ENCODE measurements at regions not wholly inside any gene's neighbourhood (a gene's known extent, or its start where the extent isn't known, plus 50 kb on each side); places are given as distances from the start of the nearest gene placed in this dataset.

DNA sequence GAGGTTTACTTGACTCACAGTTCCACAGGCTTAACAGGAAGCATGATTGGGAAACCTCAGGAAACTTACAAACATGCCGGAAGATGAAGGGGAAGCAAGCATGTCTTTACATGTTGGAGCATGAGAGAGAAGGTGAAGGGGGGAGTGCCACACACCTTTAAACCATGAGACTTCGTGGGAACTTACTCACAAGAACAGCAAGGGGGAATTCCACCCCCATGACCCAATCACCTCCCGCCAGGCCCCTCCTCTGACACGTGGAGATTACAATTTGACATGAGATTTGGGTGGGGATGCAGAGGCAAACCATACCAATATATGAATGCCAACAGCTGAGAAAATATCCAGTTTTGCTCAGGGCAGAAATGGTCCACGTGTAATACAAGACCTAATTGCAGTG lies 518.6 kb downstream of the VRK1 start:
- DNase-seq: no peak

DNA sequence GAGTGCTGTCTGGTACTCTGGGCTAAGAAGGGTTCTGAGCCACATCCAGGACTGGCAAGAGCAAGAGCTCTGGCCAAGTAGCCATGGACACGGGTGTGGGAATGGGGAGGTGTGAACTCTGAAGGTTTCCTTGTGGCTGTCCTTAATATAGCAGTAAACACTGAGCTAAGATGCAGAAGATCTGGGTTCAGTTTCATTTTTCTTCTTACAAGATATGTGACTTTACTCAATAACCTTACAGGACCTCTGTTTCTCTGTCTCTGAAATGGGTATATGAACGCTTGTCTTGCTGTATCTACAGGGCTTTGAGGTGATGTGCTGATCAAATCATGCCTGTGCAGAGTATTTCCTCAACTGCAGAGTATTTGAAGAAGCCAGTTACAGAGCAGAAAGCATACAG lies 521.2 kb downstream of the VRK1 start:
- DNase-seq: no peak

DNA sequence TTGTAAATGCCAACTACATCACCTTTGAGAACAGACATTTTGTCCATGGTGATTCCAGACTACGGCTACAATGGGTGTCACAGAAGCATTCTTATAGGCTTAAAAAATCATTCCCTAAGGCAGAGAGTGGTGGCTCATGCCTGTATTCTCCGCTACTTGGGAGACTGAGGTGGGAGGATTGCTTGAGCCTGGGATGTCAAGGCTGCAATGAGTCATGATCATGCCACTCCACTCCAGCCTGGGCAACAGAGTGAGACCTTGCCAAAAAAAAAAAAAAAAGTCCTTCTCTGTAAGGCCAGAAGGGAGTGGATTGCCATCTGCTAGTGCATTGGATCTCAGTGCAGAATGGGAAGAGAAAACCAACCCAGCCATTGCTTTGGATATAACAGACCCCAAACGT lies 522.5 kb downstream of the VRK1 start:
- DNase-seq: no peak

DNA sequence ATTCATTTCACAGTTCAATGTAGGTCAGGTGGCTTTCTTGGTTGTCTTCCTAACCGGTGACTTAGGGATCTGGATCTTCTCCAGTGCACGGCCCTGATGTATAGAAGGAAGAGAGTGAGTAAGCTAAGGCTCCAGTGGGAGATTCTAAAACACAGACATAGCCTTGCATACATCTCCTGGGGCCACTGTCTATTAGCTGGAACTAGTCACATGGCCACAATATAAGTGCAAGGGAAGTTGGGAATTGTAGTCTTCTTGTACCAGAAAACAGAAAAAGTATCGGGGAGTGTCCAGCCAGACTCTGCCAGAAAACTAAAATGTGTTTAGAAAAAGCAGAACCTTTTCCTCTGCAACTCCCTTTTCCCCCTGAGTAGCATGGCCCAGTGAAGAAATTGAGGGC lies 531.6 kb downstream of the VRK1 start:
- DNase-seq: no peak

DNA sequence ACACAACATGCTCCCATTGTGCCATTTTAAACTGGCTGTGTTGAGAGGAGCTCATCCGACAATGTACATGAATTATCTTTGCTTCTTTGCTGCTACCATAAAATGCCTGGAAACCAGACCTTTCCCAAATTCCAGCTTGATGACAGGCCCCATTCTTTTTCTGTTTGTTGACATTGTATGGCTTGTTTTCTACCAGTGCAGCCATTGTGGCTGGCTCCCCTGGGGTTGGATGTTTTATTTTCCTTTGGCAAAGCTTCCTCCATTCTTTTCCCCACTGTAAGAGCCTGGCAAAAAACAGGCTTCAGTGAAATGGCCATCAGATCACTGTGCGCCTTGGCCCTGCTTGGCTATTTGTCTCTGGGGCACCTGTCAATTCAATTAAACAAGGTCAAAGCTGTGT lies 532.5 kb downstream of the VRK1 start:
- DNase-seq: no peak

GRCh38 chr14:97331058-97331457 lies 533.9 kb downstream of the VRK1 start:
- no peak for DNase-seq

DNA sequence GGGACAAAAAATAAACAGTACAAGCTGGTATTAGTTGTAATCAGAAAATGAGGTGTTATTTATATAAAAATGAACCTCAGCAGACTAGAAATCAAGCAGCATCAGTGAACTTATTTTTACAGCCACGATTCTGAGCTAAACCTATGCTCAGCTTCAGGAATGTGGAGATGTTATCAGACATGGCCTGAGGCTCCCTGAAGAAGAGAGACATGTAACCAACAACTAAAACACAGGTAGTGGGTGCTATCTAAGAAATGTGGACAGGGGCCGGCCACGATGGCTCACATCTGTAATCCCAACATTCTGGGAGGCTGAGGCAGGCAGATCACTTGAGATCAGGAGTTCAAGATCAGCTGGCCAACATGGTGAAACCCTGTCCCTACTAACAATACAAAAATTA lies 534.3 kb downstream of the VRK1 start:
- no peak for DNase-seq

DNA sequence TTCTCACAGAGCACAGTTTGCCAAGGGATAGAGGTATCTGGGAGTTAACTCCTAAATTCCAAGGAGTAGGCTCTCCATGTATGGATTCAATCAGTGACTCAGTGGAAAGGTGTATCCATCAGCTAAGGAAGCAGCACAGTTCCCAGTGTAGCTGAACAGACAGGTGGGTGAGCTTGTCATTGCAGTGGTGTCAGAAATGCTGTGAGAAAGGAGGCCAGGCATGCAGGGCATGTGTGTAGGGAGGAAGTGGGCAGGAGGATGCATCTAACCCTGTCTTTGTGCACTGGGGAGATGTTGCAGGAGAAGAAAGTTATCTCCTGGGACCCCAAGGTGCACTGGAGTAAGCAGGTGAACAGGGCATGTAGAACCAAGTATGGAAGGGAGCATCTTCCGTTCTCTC lies 539.0 kb downstream of the VRK1 start:
- DNase-seq: no peak

DNA sequence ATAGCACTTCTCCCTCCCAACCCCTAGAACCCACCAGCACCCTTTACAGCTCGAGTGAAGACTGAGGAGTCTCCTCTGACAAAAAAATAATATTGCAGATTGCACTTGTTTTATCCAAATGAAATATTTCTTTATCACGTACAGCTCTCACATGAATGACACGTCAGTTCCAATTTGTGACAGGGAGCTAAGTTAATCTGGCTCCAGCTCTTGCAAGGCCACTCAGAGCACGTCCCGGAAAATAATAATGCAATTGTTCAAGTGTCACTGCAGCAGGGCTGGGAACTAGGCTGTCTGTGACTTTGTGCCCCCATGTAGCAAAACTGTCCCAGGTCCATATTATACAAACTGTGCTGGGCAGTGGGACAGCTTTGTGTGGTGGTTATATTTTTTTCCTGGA lies 539.6 kb downstream of the VRK1 start:
- no peak for DNase-seq

- DNase-seq: no peak
These were observed 540.1 kb downstream of the VRK1 start for GRCh38 chr14:97337267-97337666.

GRCh38 chr14:97337670-97338069 lies 540.5 kb downstream of the VRK1 start:
- DNase-seq: no peak

- DNase-seq: no peak
These were observed 547.5 kb downstream of the VRK1 start for GRCh38 chr14:97344666-97345065.

DNA sequence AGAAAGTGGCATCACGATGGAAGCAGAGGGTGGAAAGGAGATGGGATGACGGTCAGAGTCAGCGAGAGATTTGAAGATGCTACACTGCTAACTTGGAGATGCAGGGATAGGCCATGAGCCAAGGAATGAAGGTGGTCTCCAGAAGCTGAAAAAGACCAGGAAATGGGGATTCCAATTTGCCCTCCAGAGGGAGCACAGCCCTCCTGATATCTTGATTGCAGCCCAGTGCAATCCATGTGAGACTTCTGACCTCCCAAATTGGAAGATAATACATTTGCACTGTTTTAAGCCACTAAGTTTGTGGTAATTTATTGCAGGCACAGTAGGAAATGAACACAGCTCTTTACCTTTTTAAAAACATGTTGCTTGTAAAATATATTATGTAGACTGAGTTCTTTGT lies 549.5 kb downstream of the VRK1 start:
- DNase-seq: no peak

DNA sequence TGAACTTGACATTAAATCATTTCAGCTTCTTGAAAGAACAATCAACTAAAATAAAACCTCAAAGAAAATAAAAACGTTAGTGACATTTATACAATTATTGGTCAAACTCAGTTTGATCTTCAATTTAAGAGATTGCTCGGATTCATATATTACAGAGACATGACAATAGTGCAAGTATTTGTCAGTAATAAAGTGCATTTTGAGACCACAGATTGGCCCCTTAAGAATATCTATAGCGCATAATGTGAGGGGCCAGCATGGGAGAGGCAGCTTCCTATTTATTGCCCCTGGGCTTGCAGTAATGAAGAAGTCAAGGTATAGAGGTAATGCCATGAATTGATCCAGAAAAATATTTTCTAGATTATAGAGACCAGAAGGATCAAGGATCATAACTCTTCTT lies 552.3 kb downstream of the VRK1 start:
- no peak for DNase-seq

DNA sequence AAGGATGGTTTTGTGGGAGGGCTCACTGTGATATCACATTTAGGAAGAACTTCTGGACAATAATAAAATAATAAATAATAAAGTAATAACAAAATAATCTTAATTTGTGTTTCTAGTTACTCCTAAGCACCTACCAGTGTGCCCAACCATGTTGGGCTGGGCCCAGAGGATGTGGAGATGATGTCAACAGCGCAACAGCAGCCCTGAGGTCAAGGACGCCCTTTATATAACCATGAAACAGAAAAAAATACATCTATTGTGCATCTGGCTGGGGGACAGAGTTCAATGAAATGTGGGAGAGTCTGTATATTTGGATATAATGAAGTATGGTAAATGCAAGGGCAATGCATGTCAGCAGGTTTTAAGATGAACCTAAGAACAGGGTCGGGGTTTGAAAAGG lies 552.8 kb downstream of the VRK1 start:
- no peak for DNase-seq

GRCh38 chr14:97350415-97350814 lies 553.2 kb downstream of the VRK1 start:
- no peak for DNase-seq

GRCh38 chr14:97350894-97351731 lies 553.9 kb downstream of the VRK1 start:
- DNase-seq: no peak

DNA sequence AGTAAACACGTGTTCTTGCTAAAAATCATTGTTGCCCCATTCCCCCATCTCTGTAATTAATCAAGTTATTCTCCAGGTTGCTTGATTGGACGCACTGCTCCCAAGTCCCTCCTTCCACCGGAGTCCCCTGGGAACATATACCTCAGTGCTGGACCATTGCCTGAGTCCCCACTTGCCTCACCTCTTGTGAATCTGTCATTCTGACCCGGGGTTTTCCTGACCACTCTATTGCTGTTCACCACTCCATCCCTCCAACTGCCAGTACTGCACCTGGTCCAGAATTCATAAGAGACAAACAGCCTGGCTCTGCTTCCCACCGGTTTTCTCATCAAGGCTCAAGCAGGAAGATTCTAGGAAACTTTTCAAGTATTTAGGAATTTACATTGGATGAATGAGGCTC lies 555.9 kb downstream of the VRK1 start:
- no peak for DNase-seq

GRCh38 chr14:97354119-97354722 lies 557.0 kb downstream of the VRK1 start:
- DNase-seq: no peak

DNA sequence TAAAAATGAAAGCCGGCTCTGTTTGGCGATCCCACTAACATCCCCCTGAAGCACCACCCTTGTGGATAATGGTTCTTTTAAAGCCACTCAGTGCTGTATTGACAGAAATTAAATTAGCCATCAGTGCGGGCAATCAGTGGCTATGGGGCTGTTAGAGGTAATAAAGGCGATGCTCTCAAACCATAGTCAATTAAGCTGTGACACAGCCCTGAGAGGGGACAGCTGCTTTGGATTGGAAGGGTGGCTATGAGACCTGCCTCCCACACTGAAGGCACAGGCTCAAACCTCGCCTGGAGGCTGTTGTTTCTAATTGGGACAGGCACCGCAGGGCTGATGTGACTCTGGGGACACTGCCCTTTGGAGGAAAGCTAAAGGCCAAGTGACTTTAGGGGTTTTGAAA lies 562.2 kb downstream of the VRK1 start:
- DNase-seq: no peak

GRCh38 chr14:97361181-97361580 lies 564.0 kb downstream of the VRK1 start:
- DNase-seq: no peak

DNA sequence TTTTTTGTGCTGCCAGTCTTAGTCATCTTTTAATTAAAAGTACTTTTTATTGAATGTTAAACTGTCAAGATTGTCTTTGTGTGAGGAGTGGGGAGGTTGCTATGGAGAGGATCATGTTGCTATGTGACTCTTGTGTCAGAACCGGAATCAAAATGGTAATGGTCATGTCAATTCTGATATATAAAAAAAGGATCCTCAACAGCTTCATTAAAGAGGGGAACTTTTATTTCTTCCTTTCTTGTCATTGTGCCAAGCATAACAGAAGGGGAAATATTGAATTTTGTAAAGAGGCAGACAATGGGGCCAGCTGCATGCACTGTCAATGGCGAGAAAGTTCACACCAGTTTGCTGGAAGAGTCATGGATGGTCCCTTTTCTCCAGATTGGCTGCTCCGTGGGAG lies 564.8 kb downstream of the VRK1 start:
- DNase-seq: no peak

DNA sequence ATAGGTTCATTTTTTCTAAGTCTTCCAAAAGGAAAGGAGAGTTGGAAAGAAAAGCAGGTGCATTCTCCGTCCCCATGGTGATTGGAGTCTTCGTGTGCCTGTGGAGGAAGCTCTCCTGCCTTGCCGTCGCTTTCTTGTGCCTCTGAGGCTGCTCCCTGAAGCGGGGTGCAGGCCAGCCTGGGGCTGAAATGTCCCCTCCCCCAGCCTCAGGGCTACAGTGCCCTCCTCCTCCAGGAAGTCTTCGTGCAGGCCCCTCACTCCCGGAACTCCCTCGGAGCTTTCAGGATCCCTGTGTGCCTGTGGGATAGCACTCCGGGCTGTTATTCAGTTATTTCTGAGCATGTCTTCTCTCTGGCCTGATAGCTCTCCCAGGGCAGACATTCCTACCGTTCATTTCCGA lies 569.2 kb downstream of the VRK1 start:
- DNase-seq: no peak

GRCh38 chr14:97367278-97367677 lies 570.1 kb downstream of the VRK1 start:
- no peak for DNase-seq

DNA sequence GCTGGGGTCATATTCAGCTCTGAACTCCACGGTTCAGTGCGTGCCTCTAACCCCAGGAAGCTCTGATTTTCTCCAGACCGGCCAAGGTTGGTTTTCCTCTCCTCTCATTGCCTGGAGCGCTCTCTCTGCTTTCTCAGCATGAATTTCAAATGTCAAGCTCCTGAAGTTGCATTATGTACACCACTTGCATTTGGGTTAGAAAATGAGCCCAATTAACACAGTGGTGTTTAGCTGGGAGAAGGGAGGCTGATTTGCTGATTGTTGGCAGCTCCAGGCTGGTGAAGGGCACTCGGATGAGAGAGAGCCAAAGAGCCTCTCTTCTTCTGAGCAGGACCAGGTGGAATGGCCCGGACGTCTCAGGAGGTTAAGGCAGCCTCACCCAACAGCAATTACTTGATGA lies 570.9 kb downstream of the VRK1 start:
- DNase-seq: no peak
